Brain microvascular endothelial cell (primary cell): ENCODE measurements at regions not wholly inside any gene's neighbourhood (a gene's known extent, or its start where the extent isn't known, plus 50 kb on each side); places are given as distances from the start of the nearest gene placed in this dataset.

Experiments
- DNase-seq: peaks from one replicate; pipeline ENCODE4 v3.0.0-alpha.2; 2020
- H3K27ac ChIP-seq: fragments of 250-450 bp; sonication (Bioruptor Pico); 2 replicates; pipeline ENCODE4 v1.5.1; 2020; ENCODE audit warnings: mild to moderate bottlenecking, moderate library complexity
- H3K27me3 ChIP-seq: fragments of 250-450 bp; sonication (Bioruptor Pico); replicated peaks from 2 replicates; pipeline ENCODE4 v1.5.1; 2020; ENCODE audit warnings: mild to moderate bottlenecking
- H3K36me3 ChIP-seq: fragments of 250-450 bp; sonication (Bioruptor Pico); replicated peaks from 2 replicates; pipeline ENCODE4 v1.5.1; 2020; ENCODE audit warnings: mild to moderate bottlenecking
- H3K4me3 ChIP-seq: 2 replicates; pipeline ENCODE4 v1.5.1; 2011; ENCODE audit warnings: low read depth, mild to moderate bottlenecking, control low read depth, low read length, moderate library complexity
- in situ Hi-C: cut with HindIII; loops from 2 replicates; pipeline ENCODE4 v1.10.0; 2017; ENCODE audit warnings: low sequenced_read_pairs, low pct_ligation_motif_present
- TF ChIP-seq, protein P1 (sequence below): IDR thresholded peaks from 2 replicates; pipeline ENCODE4 v1.5.1; 2011; ENCODE audit warnings: low read depth, mild to moderate bottlenecking, moderate library complexity, low read length, control low read depth, inconsistent platforms; ENCODE audit errors: missing control alignments

- Histone ChIP-seq H3K27ac (no peak overlapping the region), H3K4me3 (no peak overlapping the region), H3K36me3 (no peaks in the 10 kb centered on the region), H3K27me3 (no peaks in the 10 kb centered on the region)
- DNase-seq: no peak
- TF ChIP-seq, protein P1, sequence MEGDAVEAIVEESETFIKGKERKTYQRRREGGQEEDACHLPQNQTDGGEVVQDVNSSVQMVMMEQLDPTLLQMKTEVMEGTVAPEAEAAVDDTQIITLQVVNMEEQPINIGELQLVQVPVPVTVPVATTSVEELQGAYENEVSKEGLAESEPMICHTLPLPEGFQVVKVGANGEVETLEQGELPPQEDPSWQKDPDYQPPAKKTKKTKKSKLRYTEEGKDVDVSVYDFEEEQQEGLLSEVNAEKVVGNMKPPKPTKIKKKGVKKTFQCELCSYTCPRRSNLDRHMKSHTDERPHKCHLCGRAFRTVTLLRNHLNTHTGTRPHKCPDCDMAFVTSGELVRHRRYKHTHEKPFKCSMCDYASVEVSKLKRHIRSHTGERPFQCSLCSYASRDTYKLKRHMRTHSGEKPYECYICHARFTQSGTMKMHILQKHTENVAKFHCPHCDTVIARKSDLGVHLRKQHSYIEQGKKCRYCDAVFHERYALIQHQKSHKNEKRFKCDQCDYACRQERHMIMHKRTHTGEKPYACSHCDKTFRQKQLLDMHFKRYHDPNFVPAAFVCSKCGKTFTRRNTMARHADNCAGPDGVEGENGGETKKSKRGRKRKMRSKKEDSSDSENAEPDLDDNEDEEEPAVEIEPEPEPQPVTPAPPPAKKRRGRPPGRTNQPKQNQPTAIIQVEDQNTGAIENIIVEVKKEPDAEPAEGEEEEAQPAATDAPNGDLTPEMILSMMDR: no peak
- in situ Hi-C loops: no loop called here
Observed at GRCh38 chr4:13911256-13911655, 283.7 kb upstream of the BOD1L1 start.

DNA sequence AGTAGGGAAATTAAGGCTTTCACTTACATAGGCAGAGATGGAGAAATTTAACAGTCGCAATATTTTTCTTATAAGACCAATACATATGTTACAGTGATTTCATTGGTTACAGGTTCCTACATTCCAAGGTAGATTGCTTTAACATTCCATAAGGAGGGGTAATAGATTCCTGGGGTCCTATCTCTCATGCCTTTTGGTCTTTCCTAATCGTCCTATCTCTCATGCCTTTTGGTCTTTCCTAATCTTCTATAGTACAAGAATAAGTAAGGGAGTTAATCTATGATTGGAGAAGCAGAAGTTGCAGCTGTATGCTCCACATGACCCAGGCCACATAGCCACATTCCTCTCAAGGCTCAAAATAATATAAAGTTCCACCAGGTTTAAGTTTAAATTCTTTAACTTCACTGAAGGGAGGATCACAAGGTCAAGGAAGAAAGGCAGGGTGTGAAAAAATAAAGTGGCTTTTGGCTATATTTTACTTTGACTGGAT, 285.0 kb upstream of the BOD1L1 start:
- H3K36me3 ChIP-seq: no peaks in the 10 kb centered on the region
- H3K27me3 ChIP-seq: no peaks in the 10 kb centered on the region
- in situ Hi-C loops: no loop called here
- TF ChIP-seq, protein P1: no peak
- DNase-seq: no peak
- peak overlapping the region; percentile 17 for H3K27ac ChIP-seq
- H3K4me3 ChIP-seq: no peak overlapping the region

- in situ Hi-C loops: no loop called here
- Histone ChIP-seq H3K27me3 (no peaks in the 10 kb centered on the region), H3K27ac (no peak overlapping the region), H3K4me3 (no peak overlapping the region), H3K36me3 (no peaks in the 10 kb centered on the region)
- TF ChIP-seq, protein P1: no peak
- DNase-seq: no peak
Observed at GRCh38 chr4:13912966-13913365, 285.4 kb upstream of the BOD1L1 start.

DNA sequence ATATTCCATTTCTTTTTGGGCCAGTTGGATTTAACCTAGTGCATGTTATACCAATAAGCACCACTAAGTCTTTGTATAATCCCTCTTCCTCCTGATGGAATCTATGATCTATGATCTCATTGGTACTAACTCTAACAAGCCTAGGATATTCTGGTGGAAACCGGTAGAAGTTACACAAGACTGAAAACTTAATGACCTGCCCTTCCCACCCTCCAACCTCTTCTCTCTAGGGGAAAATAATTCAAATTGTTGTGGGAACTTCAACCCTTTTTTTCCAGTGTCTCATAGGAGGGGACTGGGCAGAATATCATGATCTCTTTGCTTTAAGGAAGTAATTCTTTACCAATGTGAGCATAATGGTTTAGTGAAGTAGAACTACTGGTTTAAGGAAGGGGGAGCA, 289.5 kb upstream of the BOD1L1 start:
- Histone ChIP-seq H3K27ac (peak overlapping the region; percentile 98), H3K4me3 (no peak overlapping the region), H3K36me3 (no peaks in the 10 kb centered on the region), H3K27me3 (no peaks in the 10 kb centered on the region)
- DNase-seq: peak; percentile 53
- in situ Hi-C loops: no loop called here
- TF ChIP-seq, protein P1: no peak

GRCh38 chr4:13918110-13918509, 290.6 kb upstream of the BOD1L1 start:
- DNase-seq: peak; percentile 99
- no peaks in the 10 kb centered on the region for H3K27me3 ChIP-seq
- TF ChIP-seq, protein P1: no peak
- H3K4me3 ChIP-seq: no peak overlapping the region
- H3K27ac ChIP-seq: peak overlapping the region; percentile 98
- in situ Hi-C loops: no loop called here
- no peaks in the 10 kb centered on the region for H3K36me3 ChIP-seq

GRCh38 chr4:13918991-13919441, 291.5 kb upstream of the BOD1L1 start:
- peak overlapping the region; percentile 98 for H3K27ac ChIP-seq
- DNase-seq: peak; percentile 90

More at GRCh38 chr4:13918991-13919441, 291.5 kb upstream of the BOD1L1 start:
- Histone ChIP-seq H3K27me3 (no peaks in the 10 kb centered on the region), H3K4me3 (no peak overlapping the region), H3K36me3 (no peaks in the 10 kb centered on the region)
- TF ChIP-seq, protein P1: no peak
- in situ Hi-C loops: no loop called here
